Loucy (cell line): ENCODE measurements at regions not wholly inside any gene's neighbourhood (a gene's known extent, or its start where the extent isn't known, plus 50 kb on each side); places are given as distances from the start of the nearest gene placed in this dataset.

Source experiments
- CTCF ChIP-seq: fragments of 200-600 bp; sonication (generic); conservative IDR thresholded peaks from 2 replicates; pipeline ENCODE4 v1.5.1; 2014; ENCODE audit warnings: mild to moderate bottlenecking, antibody characterized with exemption, low read length
- EZH2phosphoT487 ChIP-seq: fragments of 200-600 bp; IDR thresholded peaks from 2 replicates; pipeline ENCODE4 v1.6.1; 2018; ENCODE audit warnings: antibody characterized with exemption, mild to moderate bottlenecking, moderate library complexity, borderline replicate concordance

- TF ChIP-seq CTCF (no peak), EZH2phosphoT487 (no peak)
Measured at GRCh38 chr6:9957215-9957759, 457.6 kb downstream of the TFAP2A start.
